Prostate gland (tissue), 2 donors: ENCODE measurements at regions not wholly inside any gene's neighbourhood (a gene's known extent, or its start where the extent isn't known, plus 50 kb on each side); places are given as distances from the start of the nearest gene placed in this dataset.

Experiments
- CTCF ChIP-seq, 4 experiments: fragments of 200-600 bp in 2 of 4; fragments of 450-650 bp in 2 of 4; sonication (generic) in 2 of 4; IDR thresholded peaks; 1 replicate in 3 of 4; 2 replicates in 1 of 4; pipeline ENCODE4 v1.5.1; 2016 to 2019; ENCODE audit warnings: antibody characterized with exemption in 4 of 4, mild to moderate bottlenecking in 2 of 4, moderate library complexity in 2 of 4
- POLR2A ChIP-seq: fragments of 450-650 bp; IDR thresholded peaks from one replicate; pipeline ENCODE4 v1.6.1; 2016; ENCODE audit warnings: antibody characterized with exemption, mild to moderate bottlenecking

GRCh38 chrX:97842468-97843199 lies 958.9 kb downstream of the RPA4 start:
- TF ChIP-seq POLR2A (no peak), CTCF (IDR thresholded peaks at IDR 0.05) (no peak)
